ENCODE measurements at regions not wholly inside any gene's neighbourhood (a gene's known extent, or its start where the extent isn't known, plus 50 kb on each side); places are given as distances from the start of the nearest gene placed in this dataset.
"Not testable (repeated sequence)": the region's sequence is repeated elsewhere in the genome, so short reads cannot be mapped to it uniquely, and the experiment has no call there.

DNA sequence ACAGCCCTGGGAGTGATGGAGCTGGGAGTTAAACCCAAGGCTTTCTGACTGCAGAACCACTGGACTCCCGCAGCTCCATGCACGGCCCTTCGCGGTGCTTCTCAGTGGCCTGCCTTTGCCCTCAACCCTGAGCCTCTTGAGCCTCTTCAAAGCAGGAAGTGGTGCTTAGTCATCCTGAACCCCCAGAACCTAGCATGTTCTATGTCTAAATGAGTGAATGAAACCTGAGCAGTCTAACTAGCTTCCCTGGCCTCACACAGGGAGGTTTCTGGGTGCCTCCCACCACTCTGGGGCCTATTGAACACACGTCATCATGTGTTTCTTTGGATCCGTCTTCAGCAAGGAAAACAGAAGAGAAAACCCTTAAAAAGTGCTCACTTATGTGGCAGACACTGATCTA lies 117.9 kb upstream of the SFSWAP start:
- in situ Hi-C loops (cut with HindIII; ENCODE audit: low pct_unique_long_range_greater_than_20kb, low sequenced_read_pairs) = no loop called here
- no peak for DNase-seq (ENCODE audit: low read depth, low spot score)

DNA sequence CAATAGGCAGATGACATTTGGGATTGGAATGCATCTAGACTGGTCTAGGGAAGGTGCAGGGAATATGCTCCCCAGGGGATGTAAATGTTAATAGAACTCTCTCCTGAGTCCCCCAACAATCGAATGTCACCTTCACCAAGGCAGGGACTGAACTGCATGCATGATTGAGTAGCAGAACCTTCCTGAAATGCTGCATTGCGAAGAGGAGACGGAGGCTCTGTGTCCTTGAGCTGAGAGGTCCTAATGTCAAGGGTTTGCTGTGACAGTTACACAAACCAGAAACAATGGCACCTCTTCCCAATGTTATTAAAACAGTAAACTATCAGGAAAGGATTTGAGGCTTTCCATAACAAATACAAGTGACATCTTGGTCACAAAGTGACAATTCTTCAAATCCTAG lies 117.5 kb upstream of the SFSWAP start:
- in situ Hi-C loops (cut with HindIII; ENCODE audit: low pct_unique_long_range_greater_than_20kb, low sequenced_read_pairs) = no loop called here
- DNase-seq (ENCODE audit: low read depth, low spot score) = no peak

DNA sequence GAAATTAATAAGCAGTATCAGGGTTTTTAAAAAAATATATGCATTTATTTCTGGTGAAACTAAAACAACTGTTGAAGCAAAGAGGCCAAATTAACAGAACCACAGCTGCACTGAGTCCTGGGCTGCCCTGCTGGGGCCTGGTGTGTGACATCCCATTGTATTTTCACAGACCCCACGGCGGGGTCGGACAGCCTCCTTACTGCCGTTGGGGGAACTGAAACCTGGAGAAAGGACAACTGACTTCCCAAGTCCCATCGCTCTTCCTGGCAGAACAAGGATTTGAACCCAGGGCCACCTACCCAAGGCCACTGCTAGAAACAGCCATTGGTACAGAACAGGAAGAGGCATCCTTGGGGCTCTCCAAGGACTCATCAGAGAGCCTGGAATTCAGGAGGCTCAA lies 114.8 kb upstream of the SFSWAP start:
- in situ Hi-C loops (cut with HindIII; ENCODE audit: low pct_unique_long_range_greater_than_20kb, low sequenced_read_pairs) = no loop called here
- DNase-seq (ENCODE audit: low read depth, low spot score) = no peak

DNA sequence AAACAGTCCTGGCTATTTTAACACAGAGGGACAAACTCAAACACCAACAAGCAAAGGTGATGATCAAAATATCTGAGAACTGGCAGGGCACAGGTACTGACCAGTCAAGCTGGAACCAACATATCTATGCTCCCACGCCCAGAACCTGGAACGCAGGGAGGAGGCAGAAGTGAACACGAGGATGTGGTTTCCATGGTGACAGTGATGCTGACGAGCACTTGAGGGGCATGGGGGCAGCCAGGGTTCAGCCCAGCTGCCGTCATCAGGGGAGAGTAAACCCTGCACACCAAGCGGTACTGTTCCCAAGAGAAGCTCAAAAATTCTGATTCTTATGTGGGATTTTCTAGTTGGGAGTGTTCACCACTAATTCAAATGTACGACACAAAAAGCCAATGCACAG lies 113.6 kb upstream of the SFSWAP start:
- in situ Hi-C loops (cut with HindIII; ENCODE audit: low pct_unique_long_range_greater_than_20kb, low sequenced_read_pairs) = no loop called here
- no peak for DNase-seq (ENCODE audit: low read depth, low spot score)

DNA sequence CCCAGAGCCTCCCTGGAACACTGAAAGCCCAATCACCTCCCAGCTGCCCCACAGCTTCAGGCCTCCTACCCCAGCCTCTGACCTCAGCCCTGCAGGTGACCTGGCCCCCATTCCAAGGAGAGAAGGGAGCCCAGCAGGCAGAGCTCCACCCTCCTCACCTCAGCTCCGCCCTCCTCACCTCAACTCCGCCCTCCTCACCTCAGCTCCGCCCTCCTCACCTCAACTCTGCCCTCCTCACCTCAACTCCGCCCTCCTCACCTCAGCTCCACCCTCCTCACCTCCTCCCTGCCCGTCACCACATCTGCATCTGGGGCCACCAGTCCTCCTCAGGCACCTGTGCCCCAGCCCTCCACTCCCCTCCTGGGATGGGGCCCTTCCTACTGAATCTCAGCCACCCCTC lies 112.2 kb upstream of the SFSWAP start:
- no peak for DNase-seq (ENCODE audit: low read depth, low spot score)
- in situ Hi-C loops (cut with HindIII; ENCODE audit: low pct_unique_long_range_greater_than_20kb, low sequenced_read_pairs) = no loop called here

DNA sequence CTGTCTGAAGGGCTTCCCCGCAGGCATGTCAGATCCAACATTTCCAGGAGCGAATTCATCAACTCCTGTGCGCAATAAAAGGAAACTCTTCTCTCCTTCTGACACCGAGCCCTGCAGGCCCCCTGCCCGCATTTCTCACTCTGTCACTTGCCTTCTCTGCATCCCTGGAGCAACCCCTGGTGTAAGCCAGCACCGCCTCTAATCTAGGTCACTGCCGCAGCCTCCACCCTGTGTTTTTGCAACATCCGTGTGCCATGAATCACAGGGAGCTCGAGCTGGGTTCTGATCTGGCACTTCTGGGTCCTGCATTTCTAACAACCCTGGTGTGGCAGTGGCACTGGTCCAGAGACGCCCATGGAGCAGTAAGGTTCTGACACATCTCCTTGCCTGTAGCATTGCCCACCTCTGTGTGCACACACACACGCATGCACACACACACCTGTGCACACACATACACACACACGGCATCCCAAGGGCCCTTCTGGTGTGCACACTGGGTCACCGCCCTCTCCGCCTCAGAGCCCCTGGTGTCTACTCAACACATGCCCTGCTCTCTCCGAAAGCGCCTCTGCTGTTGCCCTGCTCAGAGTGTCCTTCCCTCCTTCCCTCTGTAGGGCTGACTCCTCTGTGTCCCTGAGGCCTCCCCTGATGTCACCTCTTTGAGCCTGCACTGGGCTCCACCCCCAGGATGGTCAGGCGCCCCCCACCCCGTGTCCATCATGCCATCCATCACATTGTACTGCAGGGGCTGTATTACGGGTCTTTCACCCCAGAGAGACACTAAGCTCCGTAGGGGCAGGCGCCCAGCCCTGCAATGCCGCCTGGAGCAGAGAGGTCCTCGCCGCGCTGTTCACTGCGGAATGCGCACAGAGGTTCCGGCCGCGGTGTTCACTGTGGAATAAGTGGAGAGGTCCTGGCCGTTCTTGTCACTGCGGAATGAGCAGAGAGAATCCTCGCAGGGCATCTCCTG lies 111.4 kb upstream of the SFSWAP start:
- no peak for DNase-seq (ENCODE audit: low read depth, low spot score)
- in situ Hi-C loops (cut with HindIII; ENCODE audit: low pct_unique_long_range_greater_than_20kb, low sequenced_read_pairs) = no loop called here

DNA sequence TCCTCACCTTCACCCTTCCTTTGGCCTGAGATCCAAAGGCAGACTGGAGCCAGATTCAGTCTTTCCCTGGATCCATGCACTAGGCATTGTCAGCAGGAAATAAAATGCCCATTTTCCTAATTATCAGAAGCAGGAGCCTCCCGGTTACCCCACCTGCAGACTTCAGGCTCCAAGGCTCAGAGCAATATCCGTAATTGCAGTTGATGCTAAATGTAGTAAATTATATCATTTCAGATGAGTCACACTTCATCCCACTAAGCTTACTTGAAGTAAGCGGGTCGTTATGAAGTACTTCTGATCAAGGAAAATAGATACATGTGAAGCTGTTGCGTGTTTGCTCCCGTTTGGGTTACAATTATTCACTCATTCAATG lies 110.7 kb upstream of the SFSWAP start:
- no peak for DNase-seq (ENCODE audit: low read depth, low spot score)
- in situ Hi-C loops (cut with HindIII; ENCODE audit: low pct_unique_long_range_greater_than_20kb, low sequenced_read_pairs) = no loop called here

DNA sequence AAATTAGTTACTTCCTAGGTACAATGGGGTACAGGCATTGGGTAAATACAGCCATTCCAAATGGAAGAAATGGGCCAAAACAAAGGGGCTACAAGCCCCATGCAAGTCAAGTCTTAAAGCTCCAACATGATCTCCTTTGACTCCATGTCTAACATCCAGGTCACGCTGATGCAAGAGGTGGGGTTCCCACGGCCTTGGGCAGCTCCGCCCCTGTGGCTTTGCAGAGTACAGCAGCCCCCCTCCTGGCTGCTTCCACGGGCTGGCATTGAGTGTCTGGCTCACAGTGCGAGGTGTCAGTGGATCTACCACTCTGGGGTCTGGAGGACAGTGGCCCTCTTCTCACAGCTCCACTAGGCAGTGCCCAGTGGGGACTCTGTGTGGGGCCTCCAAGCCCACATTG lies 109.4 kb upstream of the SFSWAP start:
- DNase-seq (ENCODE audit: low read depth, low spot score); in situ Hi-C loops (cut with HindIII; ENCODE audit: low pct_unique_long_range_greater_than_20kb, low sequenced_read_pairs): not testable (repeated sequence)

DNA sequence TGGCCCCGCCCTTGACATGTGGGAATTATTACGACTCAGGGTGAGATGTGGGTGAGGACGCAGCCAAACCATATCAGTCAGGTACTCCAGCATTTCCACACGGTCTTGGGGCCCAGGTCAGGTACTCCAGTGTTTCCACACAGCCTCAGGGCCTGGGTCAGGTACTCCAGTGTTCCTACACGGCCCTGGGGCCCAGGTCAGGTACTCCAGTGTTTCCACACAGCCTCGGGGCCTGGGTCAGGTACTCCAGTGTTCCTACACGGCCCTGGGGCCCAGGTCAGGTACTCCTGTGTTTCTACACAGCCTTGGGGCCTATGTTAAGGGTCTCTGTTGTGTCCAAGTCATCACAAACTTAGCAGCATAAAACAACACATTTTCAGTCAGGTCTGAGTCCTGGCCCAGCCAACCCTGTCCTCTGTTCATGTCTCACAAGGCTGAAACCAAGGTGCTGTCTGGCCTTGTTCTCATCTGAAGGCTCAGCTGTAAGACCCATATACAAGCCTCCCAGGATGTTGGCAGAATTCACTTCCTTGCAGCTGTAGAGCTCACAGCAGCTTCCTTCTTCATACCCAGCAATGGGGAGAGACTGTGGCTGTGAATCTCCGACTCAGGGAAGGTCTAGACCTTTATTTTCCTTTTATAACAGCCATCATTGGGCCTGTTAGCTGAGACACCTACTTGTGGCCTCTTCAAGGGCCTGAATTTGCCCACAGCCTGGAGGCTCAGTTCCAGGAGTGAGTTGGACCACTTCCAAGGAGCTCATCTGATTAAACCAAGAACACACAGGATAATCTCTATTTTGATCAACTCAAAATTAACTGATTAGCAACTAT lies 107.6 kb upstream of the SFSWAP start:
- no peak for DNase-seq (ENCODE audit: low read depth, low spot score)
- in situ Hi-C loops (cut with HindIII; ENCODE audit: low pct_unique_long_range_greater_than_20kb, low sequenced_read_pairs) = no loop called here

DNA sequence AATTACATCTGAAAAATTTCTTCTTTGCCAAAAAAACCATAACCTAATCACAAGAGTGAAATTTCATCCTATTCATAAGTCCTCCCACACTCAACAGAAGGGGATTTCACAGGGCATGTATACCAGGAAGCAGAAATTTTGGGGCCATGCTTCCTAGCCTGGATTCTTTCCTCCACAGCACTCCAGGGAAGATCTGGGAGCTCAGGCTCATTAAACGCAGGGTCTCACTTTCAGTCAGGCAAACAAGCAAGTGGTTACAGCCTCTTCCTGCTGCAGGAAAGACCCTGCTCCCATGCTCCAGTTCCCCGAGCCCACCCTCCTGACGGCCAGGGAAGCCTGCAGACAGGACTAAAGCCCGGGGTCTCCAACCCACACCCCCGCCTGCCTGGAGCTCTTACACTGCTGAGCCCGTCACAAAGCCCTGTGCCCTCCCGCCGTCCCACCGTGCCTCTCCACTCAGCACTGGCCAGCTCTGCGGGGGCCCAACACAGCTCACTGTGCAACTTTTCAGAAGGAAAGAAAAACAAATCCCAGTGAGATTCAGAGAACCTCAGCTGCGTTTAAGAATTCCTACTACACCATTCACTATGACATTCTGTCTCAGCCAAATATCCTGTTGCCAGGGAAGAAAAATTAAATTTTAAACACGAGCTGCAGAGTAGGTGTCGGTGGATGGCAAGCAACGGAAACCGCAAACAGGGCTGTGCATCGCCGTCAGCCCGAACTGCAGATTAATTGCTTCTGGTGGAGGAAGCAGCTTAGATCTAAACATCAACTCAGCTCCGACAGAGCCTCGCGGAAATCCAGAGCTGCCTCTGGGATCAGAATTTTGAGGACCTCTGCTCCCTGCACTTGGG lies 106.7 kb upstream of the SFSWAP start:
- no peak for DNase-seq (ENCODE audit: low read depth, low spot score)
- in situ Hi-C loops (cut with HindIII; ENCODE audit: low pct_unique_long_range_greater_than_20kb, low sequenced_read_pairs) = no loop called here

DNA sequence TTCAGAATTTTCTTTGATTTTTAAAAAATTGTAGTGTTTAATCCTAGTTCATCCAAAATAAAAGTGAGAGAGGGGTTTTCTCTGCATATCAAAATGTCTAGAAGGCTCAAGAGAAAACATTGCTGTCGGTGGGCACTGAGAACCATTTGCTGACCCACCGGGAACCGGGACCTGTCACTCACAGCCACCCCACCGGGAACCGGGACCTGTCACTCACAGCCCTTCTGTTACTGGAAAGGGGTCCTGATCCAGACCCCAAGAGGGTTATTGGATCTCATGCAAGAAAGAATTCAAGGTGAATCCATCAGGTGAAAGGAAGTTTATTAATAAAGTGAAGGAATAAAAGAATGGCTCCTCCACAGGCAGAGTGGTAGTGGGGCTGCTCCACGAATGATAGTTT lies 106.0 kb upstream of the SFSWAP start:
- in situ Hi-C loops (cut with HindIII; ENCODE audit: low pct_unique_long_range_greater_than_20kb, low sequenced_read_pairs) = no loop called here

DNA sequence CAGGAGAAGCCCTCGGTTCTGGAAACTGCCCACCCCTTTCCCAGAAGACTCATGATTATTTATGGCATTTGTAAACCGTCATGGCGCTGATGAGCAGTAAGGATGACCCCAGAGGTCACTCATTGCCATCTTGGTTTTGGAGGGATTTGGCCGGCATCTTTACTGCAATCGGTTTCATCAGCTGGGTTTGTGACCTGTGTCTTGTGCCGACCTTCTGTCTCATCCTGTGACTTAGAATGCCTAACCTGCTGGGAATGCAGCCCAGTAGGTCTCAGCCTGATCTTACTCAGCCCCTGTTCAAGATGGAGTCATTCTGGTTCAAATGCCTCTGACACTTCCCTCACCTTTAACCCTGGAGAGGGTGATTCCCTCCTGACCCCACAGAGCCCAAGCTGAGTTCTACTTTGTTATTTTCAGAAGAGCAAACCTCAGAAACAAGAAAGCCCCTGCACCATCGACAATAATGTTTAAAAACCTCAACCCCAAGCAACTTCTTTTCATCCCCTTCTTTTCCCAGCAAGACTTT lies 105.5 kb upstream of the SFSWAP start:
- DNase-seq (ENCODE audit: low read depth, low spot score) = no peak
- in situ Hi-C loops (cut with HindIII; ENCODE audit: low pct_unique_long_range_greater_than_20kb, low sequenced_read_pairs) = no loop called here

More for the DNA sequence above, 106.0 kb upstream of the SFSWAP start:
- DNase-seq (ENCODE audit: low read depth, low spot score) = no peak

DNA sequence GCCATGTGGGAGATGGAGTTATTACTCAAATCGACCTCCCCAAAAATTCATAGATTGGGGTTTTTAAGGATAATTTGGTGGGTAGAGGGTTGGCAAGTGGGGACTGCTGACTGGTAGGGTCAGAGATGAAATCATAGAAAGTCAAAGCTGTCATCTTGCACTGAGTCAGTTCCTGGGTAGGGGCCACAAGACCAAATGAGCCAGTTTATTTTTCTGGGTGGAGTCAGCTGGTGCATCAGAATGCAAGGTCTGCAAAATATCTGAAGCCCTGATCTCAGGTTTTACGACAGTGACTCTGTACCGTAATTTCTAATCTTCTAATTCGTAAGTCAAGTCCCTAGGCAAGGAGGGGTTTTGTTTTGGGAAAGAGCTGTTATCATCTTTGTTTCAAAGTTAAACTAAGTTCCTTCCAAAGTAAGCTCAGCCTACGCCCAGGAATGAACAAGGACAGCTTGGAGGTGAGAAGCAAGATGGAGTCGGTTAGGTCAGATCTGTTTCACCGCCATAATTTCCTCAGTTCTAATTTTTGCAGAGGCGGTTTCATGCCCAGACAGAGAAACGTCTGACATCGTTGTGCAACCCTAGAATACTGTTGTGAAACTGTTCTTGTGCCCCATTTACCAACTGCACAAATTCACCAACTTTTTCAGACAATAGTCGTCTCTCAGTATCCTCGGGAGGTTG lies 104.5 kb upstream of the SFSWAP start:
- DNase-seq (ENCODE audit: low read depth, low spot score) = no peak
- in situ Hi-C loops (cut with HindIII; ENCODE audit: low pct_unique_long_range_greater_than_20kb, low sequenced_read_pairs) = no loop called here

DNA sequence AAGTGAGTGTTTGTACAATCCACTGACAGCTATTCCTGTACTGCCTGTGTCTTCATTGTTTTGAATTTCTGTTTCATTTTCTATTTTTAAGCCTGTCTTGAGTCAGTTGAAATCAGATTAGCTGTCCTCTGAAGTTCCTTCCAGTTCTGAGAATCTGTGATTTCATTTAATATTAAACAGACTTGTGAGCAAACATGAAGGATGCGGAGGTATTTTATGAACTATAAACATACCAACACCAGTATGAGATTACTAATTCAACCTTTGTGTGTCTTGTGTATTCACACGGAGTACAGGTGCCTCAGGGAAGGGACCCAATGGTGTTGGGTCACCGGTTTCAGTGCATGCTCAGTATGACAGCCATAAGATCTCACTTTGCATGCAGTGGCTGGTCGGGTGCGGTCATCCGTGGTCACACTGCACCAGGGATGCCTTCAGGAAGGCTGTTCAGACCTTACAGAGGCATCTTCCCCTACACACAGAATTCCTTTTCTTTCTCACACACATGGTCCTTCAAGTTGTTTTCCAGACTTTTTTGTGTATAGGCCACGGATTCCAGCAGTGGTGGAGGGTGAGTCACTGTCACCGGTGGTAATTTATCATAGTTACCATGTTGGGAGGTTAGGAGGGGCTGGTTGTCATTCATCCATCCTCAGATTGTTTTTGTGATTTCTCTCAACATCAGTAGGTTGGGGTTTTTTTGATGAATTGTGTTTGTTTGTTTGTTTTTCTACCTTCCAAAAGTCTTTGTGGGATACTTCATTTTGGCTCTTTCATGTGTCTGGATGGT lies 103.0 kb upstream of the SFSWAP start:
- DNase-seq (ENCODE audit: low read depth, low spot score) = no peak
- in situ Hi-C loops (cut with HindIII; ENCODE audit: low pct_unique_long_range_greater_than_20kb, low sequenced_read_pairs) = no loop called here

DNA sequence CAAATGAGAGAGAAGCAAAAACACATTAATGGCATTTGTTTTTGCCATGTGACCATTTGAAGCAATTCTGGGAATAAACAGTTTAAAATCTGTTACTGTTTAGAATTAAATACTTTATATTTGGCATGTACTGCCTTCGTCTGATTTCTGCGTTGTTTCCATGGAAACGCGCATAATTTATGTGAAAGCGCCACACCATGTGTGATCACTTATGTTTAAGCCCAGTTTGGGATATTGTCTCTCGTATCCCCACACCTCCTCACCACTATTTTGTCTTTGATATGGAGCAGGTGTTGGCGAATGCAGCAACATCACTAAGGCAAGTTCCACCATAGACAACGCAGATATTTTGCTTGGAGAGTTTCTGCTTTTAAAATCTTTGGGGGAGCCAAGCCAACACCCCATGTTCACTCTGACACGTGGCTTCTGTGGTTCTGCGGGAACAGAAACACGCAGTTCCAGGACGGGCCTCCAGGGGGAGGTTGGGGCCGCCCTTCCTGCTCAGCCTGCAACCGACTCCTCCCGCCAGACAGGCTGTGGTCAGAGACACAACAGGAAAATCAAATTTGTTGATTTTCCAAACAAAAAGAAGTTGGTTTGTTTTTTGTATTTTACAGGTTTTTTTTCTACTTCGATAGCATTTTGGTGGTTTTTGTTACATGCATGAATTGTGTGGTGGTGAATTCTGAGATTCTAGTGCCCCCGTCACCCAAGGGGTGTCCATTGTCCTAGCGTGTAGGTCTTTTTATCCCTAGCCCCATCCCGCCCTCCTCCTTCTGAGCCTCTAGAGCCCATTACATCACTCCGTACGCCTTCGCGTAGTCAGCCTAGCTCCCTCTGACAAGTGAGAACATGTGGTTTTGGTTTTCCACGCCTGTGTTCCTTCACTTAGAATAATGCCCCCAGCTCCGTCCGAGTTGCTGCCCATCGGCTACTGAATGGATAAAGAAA lies 101.9 kb upstream of the SFSWAP start:
- in situ Hi-C loops (cut with HindIII; ENCODE audit: low pct_unique_long_range_greater_than_20kb, low sequenced_read_pairs) = no loop called here
- DNase-seq (ENCODE audit: low read depth, low spot score) = peak; percentile 73

Data from SK-MEL-5 (cell line).